AG09309 (cell line): ENCODE measurements at regions not wholly inside any gene's neighbourhood (a gene's known extent, or its start where the extent isn't known, plus 50 kb on each side); places are given as distances from the start of the nearest gene placed in this dataset.

ENCODE experiments used
- DNase-seq: peaks from one replicate; pipeline ENCODE4 v3.0.0-alpha.2; 2010; ENCODE audit warnings: low read depth
- H3K4me3 ChIP-seq: 2 replicates; pipeline ENCODE4 v1.5.1; 2011; ENCODE audit warnings: mild to moderate bottlenecking, low read depth, low read length, moderate library complexity; ENCODE audit not compliant: control insufficient read depth
- CTCF ChIP-seq: IDR thresholded peaks from 2 replicates; pipeline ENCODE4 v1.5.1; 2011; ENCODE audit warnings: mild to moderate bottlenecking, low read depth, low read length, inconsistent platforms; ENCODE audit not compliant: insufficient read depth, control insufficient read depth; ENCODE audit errors: missing control alignments

GRCh38 chr22:35488513-35488912 is 52.1 kb upstream of the RASD2 start:
- no peak for TF ChIP-seq CTCF
- DNase-seq, result no peak
- no peak overlapping the region for H3K4me3 ChIP-seq

GRCh38 chr22:35489239-35489638 is 51.4 kb upstream of the RASD2 start:
- DNase-seq, result no peak
- no peak overlapping the region for H3K4me3 ChIP-seq
- no peak for TF ChIP-seq CTCF
